Astrocyte (in vitro differentiated cells and primary cell): ENCODE measurements at regions not wholly inside any gene's neighbourhood (a gene's known extent, or its start where the extent isn't known, plus 50 kb on each side); places are given as distances from the start of the nearest gene placed in this dataset.
A peak's percentile ranks its signal among the peaks of the same experiment; 100 is the strongest.
"Not testable (repeated sequence)": the region's sequence is repeated elsewhere in the genome, so short reads cannot be mapped to it uniquely, and the experiment has no call there.

ENCODE experiments used
- DNase-seq: peaks from one replicate; pipeline ENCODE4 v3.0.0-alpha.2; 2010; ENCODE audit warnings: low read depth
- FAIRE-seq: peaks from 2 replicates; lab custom pipeline; 2011; peaks lifted over from hg19 to GRCh38; lab: Jason Lieb, UNC
- H2AFZ ChIP-seq: 2 replicates; pipeline ENCODE4 v1.6.0; 2012; ENCODE audit warnings: low read depth, low read length, inconsistent platforms
- H3K27ac ChIP-seq: 2 replicates; pipeline ENCODE4 v1.5.1; 2011; ENCODE audit warnings: low read depth, low read length, inconsistent platforms
- H3K27me3 ChIP-seq: 2 replicates; pipeline ENCODE4 v1.6.0; 2011; ENCODE audit warnings: low read length, inconsistent platforms; ENCODE audit not compliant: insufficient read depth
- H3K36me3 ChIP-seq: 2 replicates; pipeline ENCODE4 v1.5.1; 2011; ENCODE audit warnings: low read length, inconsistent platforms; ENCODE audit not compliant: insufficient read depth
- H3K4me1 ChIP-seq: 2 replicates; pipeline ENCODE4 v1.5.1; 2011; ENCODE audit warnings: low read length, inconsistent platforms; ENCODE audit not compliant: insufficient read depth
- H3K4me2 ChIP-seq: 2 replicates; pipeline ENCODE4 v1.6.0; 2012; ENCODE audit warnings: low read length, inconsistent platforms
- H3K4me3 ChIP-seq: 2 replicates; pipeline ENCODE4 v1.5.1; 2011; ENCODE audit warnings: low read depth, mild to moderate bottlenecking, low read length, inconsistent platforms; ENCODE audit not compliant: insufficient read depth
- H3K79me2 ChIP-seq: 2 replicates; pipeline ENCODE4 v1.6.0; 2012; ENCODE audit warnings: mild to moderate bottlenecking, low read length, inconsistent platforms; ENCODE audit not compliant: insufficient read depth
- H3K9ac ChIP-seq: 2 replicates; pipeline ENCODE4 v1.6.0; 2012; ENCODE audit warnings: mild to moderate bottlenecking, low read length, inconsistent platforms
- H3K9me3 ChIP-seq: 2 replicates; pipeline ENCODE4 v1.5.1; 2012; ENCODE audit warnings: low read depth, mild to moderate bottlenecking, low read length, inconsistent platforms; ENCODE audit not compliant: insufficient read depth
- H4K20me1 ChIP-seq: 2 replicates; pipeline ENCODE4 v1.6.0; 2012; ENCODE audit warnings: low read length, inconsistent platforms; ENCODE audit not compliant: insufficient read depth
- H3K27ac Mint-ChIP-seq: one replicate; pipeline ENCODE4 v1.8.0; 2021; ENCODE audit warnings: mild to moderate bottlenecking, mixed read lengths; ENCODE audit not compliant: unreplicated experiment
- H3K27me3 Mint-ChIP-seq: one replicate; pipeline ENCODE4 v1.8.0; 2021; ENCODE audit warnings: low read depth, mixed read lengths; ENCODE audit not compliant: unreplicated experiment
- H3K36me3 Mint-ChIP-seq: one replicate; pipeline ENCODE4 v1.8.0; 2021; ENCODE audit warnings: low read depth, mixed read lengths; ENCODE audit not compliant: unreplicated experiment
- H3K4me1 Mint-ChIP-seq: one replicate; pipeline ENCODE4 v1.8.0; 2021; ENCODE audit warnings: low read depth, mixed read lengths; ENCODE audit not compliant: unreplicated experiment
- H3K4me3 Mint-ChIP-seq: one replicate; pipeline ENCODE4 v1.8.0; 2021; ENCODE audit warnings: mild to moderate bottlenecking, moderate library complexity, mixed read lengths; ENCODE audit not compliant: unreplicated experiment
- H3K9me3 Mint-ChIP-seq: one replicate; pipeline ENCODE4 v1.8.0; 2021; ENCODE audit warnings: mild to moderate bottlenecking, mixed read lengths; ENCODE audit not compliant: unreplicated experiment
- CTCF ChIP-seq: IDR thresholded peaks from 2 replicates; pipeline ENCODE4 v1.5.1; 2011; ENCODE audit warnings: low read depth, mild to moderate bottlenecking, inconsistent platforms, low read length, moderate library complexity; ENCODE audit not compliant: insufficient read depth
- EZH2 ChIP-seq: IDR thresholded peaks from 2 replicates; pipeline ENCODE4 v1.6.1; 2012; ENCODE audit warnings: mild to moderate bottlenecking, low read length, inconsistent platforms; ENCODE audit not compliant: insufficient read depth

- no peak overlapping the region for H3K4me2 ChIP-seq
- H4K20me1 ChIP-seq = no peaks in the 10 kb centered on the region
- no peak overlapping the region for H3K4me3 ChIP-seq
- no peaks in the 10 kb centered on the region for H3K79me2 ChIP-seq
- Mint-ChIP-seq H3K36me3 (no peaks in the 10 kb centered on the region), H3K27me3 (no peaks in the 10 kb centered on the region), H3K27ac (no peak overlapping the region), H3K4me1 (peaks cover 11% of the 10 kb centered on the region), H3K4me3 (no peak overlapping the region), H3K9me3 (peaks cover 2% of the 10 kb centered on the region)
- H3K9ac ChIP-seq = no peak overlapping the region
- DNase-seq (peak; percentile 39), FAIRE-seq (no peak)
- H3K27me3 ChIP-seq = no peaks in the 10 kb centered on the region
- H3K27ac ChIP-seq = no peak overlapping the region
- H3K4me1 ChIP-seq = no peaks in the 10 kb centered on the region
- no peaks in the 10 kb centered on the region for H3K36me3 ChIP-seq
- no peak overlapping the region for H2AFZ ChIP-seq
- H3K9me3 ChIP-seq = no peaks in the 10 kb centered on the region
- TF ChIP-seq EZH2 (no peak), CTCF (no peak)
Observed at GRCh38 chr13:74550039-74550438, 415.8 kb upstream of the KLF12 start.

- not testable (repeated sequence) for H3K9me3 Mint-ChIP-seq, DNase-seq, H3K27ac ChIP-seq, H2AFZ ChIP-seq, H3K4me3 ChIP-seq, H3K4me1 ChIP-seq, H3K27ac Mint-ChIP-seq, H3K79me2 ChIP-seq, H3K9me3 ChIP-seq, H3K36me3 Mint-ChIP-seq, FAIRE-seq, H3K4me1 Mint-ChIP-seq, H3K9ac ChIP-seq, H3K4me3 Mint-ChIP-seq, H3K36me3 ChIP-seq, H3K27me3 Mint-ChIP-seq, H3K27me3 ChIP-seq, H3K4me2 ChIP-seq, H4K20me1 ChIP-seq
Observed at GRCh38 chr13:74536649-74537048, 402.4 kb upstream of the KLF12 start.

GRCh38 chr13:74533226-74533625, 399.0 kb upstream of the KLF12 start:
- FAIRE-seq = no peak

More at GRCh38 chr13:74533226-74533625, 399.0 kb upstream of the KLF12 start:
- Histone ChIP-seq H3K4me2 (no peak overlapping the region), H3K9ac (no peak overlapping the region), H3K36me3 (no peaks in the 10 kb centered on the region), H3K79me2 (no peaks in the 10 kb centered on the region), H4K20me1 (no peaks in the 10 kb centered on the region), H3K27ac (no peak overlapping the region), H2AFZ (no peak overlapping the region), H3K4me1 (no peaks in the 10 kb centered on the region), H3K27me3 (no peaks in the 10 kb centered on the region), H3K9me3 (no peaks in the 10 kb centered on the region), H3K4me3 (no peak overlapping the region)
- Mint-ChIP-seq H3K36me3 (no peaks in the 10 kb centered on the region), H3K27ac (no peak overlapping the region), H3K4me1 (peaks cover 10% of the 10 kb centered on the region), H3K9me3 (no peaks in the 10 kb centered on the region), H3K27me3 (no peaks in the 10 kb centered on the region), H3K4me3 (no peak overlapping the region)
- TF ChIP-seq CTCF = no peak
- no peak for TF ChIP-seq EZH2
- no peak for DNase-seq
